Keratinocyte (primary cell): ENCODE measurements at regions not wholly inside any gene's neighbourhood (a gene's known extent, or its start where the extent isn't known, plus 50 kb on each side); places are given as distances from the start of the nearest gene placed in this dataset.

Experiments used
- EZH2 ChIP-seq: IDR thresholded peaks from one replicate; pipeline ENCODE4 v1.6.1; 2012; ENCODE audit warnings: inconsistent platforms, mild to moderate bottlenecking, low read length, moderate library complexity
- TF ChIP-seq, protein P1 (sequence below), 3 experiments: IDR thresholded peaks in 1 of 3; conservative IDR thresholded peaks in 1 of 3; optimal IDR thresholded peaks in 1 of 3; 2 replicates in 2 of 3; 3 replicates in 1 of 3; pipeline versions ENCODE3 to v1.5.1; 2011; ENCODE audit warnings: low read length in 3 of 3, mild to moderate bottlenecking in 3 of 3, moderate library complexity in 2 of 3, control low read depth in 1 of 3, inconsistent platforms in 1 of 3; ENCODE audit not compliant: insufficient read depth in 2 of 3; ENCODE audit errors: extremely low read depth in 1 of 3

DNA sequence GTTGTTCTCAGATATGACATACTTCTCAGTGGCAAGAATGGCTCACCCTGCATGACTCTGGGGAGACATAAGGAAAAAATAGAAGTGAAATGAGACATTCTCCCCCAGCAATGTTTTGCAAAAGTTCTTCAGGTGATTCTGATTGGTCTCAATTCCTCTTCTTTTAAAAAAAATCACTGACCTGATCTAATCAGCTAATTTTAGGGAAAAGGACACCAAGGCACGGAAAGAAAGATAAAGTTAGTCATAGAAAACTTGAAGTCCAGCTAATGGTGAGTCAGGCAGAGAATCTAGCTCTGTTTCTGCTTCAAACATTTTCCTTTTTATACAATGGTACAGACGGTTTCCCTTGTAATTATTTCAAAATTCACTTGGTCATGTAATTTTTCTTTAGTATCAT, 1018.9 kb upstream of the ARRDC3 start:
- no peak for TF ChIP-seq EZH2
- TF ChIP-seq, protein P1, sequence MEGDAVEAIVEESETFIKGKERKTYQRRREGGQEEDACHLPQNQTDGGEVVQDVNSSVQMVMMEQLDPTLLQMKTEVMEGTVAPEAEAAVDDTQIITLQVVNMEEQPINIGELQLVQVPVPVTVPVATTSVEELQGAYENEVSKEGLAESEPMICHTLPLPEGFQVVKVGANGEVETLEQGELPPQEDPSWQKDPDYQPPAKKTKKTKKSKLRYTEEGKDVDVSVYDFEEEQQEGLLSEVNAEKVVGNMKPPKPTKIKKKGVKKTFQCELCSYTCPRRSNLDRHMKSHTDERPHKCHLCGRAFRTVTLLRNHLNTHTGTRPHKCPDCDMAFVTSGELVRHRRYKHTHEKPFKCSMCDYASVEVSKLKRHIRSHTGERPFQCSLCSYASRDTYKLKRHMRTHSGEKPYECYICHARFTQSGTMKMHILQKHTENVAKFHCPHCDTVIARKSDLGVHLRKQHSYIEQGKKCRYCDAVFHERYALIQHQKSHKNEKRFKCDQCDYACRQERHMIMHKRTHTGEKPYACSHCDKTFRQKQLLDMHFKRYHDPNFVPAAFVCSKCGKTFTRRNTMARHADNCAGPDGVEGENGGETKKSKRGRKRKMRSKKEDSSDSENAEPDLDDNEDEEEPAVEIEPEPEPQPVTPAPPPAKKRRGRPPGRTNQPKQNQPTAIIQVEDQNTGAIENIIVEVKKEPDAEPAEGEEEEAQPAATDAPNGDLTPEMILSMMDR (optimal IDR thresholded peaks at IDR 0.05 in 1 of 3, IDR thresholded peaks at IDR 0.05 in 1 of 3, conservative IDR thresholded peaks at IDR 0.05 in 1 of 3; ENCODE audit: extremely low read depth in 1 of 3, insufficient read depth in 2 of 3, low read length in 3 of 3): no peak
